Anterior cingulate cortex (tissue), 58 donors: ENCODE measurements at regions not wholly inside any gene's neighbourhood (a gene's known extent, or its start where the extent isn't known, plus 50 kb on each side); places are given as distances from the start of the nearest gene placed in this dataset.

Experiments used
- DNase-seq, 58 donors: peaks; one replicate each; lab custom pipeline; 2025; lab: John Stamatoyannopoulos, UW

DNA sequence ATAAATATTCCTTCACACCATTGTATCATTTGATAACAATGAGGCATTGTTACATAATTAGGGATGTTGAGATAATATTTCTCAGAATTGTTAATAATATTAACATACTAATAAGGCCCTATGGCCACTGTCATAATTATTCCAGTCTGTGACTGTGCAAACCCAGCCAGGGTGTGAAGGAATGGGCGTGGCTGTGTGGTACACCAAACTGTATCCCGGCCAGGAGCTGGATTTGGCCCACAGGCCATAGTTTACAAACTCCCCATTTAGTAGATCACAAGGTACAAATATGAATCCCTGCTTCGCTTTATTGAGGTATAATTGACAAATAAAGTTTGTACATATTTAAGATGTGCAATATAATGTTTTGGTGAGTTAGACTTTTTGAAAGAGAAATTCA, 894.7 kb downstream of the C6orf118 start:
- no peak for DNase-seq

DNA sequence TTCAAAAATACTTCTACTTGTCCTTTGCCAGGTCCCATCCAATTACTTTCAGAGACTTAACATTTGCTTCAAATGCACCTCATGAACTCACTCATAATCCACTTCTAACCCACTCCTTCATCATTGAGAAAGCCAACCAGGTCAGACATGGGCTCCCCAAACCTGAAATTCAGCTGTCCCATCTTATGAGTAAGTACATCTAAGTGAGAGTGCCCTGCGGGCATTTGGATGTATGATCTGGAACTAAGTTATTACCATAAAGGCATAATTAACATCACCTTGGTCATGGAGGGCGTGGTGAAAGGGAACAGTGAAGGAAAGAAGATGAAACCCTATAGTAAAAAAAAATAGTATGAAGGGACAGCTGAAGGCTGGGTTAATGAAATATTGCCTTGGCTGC, 896.8 kb downstream of the C6orf118 start:
- no peak for DNase-seq

DNA sequence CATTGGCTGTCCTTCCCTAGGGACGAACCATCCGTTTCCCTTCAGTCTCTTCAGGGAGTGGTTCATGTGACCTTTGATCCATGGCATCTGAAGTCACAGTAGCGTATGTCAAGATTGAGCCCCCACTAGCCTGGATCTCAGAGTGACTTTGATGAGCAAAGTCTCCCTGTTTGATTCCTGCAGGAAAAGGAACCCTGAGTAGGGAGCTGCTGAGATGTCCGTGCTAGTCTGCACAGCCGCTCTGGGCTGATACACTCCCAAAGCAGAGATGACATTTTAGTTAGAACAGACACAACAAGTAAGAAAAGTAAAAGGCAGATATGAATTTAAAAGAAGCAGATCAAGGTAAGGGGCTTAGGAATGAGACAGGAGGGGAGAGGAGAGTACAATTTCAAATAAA, 899.4 kb downstream of the C6orf118 start:
- DNase-seq, result no peak

DNA sequence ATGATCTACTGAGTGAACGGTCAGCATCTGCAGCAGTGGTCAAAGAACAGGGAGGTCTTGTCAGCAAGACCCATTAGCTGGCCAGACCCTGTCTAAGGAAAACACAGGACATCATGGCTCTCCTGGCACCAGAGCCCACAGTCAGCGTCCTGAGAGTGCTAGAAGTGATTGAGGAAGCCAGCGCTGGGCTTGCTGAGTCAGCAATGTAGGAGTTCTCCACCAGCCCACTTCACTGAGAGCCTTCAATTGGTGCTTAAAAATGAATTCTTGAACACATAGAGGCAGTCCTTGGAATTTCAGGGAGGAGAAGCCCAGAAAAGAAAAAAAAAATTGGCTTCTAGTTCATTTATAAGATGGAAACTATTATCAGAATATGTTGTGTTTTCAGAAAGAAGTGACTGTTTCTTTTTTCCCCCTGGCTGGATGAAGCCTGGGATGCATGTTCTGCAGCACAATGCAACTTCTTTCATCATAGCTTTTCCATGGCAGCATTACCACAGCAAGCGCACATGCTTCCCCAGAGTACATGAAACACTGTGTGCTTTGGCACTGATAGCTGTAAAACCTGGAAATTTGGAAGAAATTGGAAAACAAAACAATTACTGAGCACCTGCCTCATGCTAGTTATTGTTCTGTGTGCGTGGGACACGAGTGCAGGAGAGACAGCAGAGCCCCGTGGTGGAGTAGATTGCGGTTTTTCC, 899.9 kb downstream of the C6orf118 start:
- no peak for DNase-seq

DNA sequence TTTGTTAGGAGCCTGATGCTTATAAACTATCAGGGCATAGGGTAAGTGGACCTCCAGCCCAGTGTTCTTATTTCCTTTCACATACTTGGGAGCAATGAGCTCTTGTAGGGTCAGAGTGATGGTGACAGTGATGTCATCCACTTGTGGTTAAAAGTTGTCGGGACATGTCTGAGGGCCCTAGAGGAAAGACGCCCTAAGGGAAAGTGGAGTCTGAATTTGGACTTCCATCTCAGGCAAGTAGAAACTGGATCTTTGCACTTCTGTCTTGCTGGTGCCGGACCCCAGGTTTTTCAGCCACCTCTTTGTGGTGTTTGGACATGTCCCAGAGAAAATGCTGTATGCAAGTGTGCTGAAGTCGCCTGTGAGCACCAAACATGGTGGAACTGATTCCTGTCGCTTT, 900.5 kb downstream of the C6orf118 start:
- DNase-seq, result no peak

DNA sequence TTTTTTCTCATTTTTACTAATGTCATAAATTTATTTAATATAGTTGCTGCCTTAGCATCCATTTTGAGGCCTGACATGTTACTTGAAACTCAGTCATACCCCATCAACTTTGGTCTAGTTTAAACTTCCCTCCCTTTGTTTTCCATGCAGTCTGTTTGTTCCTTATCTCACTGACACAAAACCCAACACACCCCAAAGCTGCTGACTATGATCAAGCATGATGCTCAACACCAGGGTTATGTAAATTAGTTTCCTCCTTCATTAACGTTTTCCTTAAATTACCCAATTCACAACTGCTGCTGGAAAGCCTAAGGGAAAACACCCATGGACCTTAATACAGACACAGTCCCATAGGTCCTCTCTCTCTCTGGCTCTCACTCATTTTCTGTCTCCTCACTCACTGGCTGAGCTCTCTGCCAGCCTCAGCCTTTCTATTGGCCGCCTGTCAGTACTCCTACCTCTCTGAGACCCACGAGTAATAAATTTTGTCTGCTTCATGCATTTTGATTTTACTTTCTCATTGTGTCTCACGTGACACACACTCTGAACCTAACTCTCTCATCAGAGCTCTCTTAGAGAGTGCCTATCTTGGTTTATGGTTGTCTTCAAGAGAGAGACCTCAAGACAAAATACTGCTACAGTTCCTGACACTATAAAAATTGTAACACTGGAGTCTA, 904.5 kb downstream of the C6orf118 start:
- no peak for DNase-seq

DNA sequence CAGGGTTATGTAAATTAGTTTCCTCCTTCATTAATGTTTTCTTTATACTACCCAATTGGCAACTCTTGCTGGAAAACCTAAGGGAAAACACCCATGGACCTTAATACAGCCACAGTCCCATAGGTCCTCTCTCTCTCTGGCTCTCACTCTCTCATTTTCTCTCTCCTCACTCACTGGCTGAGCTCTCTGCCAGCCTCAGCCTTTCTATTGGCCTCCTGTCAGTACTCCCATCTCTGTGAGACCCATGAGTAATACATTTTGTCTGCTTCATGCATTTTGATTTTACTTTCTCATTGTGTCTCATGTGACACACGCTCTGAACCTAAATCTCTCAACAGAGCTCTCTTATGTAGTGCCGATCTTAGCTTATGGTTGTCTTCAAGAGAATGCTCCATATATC, 907.5 kb downstream of the C6orf118 start:
- peak in 2 of 58 donors; percentile 11 to 16 for DNase-seq

DNA sequence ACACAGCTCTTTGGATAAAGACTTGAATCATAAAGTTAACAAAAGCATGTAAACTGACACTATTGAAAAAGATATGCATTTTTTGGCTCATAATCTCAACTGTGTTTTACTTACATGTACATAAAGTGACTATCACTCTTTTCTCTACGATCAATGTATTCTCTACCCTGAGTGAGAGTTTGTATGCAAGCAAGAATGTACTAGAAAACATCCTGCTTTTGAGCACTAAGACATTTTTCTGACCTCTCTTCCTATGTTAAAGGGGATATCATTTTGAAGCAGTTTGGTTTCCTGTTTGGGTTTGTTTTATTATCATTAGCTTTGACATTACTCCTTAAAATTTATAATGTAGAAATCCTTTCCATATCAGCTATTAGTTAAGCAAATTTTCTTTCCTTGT, 910.8 kb downstream of the C6orf118 start:
- DNase-seq, result no peak

DNA sequence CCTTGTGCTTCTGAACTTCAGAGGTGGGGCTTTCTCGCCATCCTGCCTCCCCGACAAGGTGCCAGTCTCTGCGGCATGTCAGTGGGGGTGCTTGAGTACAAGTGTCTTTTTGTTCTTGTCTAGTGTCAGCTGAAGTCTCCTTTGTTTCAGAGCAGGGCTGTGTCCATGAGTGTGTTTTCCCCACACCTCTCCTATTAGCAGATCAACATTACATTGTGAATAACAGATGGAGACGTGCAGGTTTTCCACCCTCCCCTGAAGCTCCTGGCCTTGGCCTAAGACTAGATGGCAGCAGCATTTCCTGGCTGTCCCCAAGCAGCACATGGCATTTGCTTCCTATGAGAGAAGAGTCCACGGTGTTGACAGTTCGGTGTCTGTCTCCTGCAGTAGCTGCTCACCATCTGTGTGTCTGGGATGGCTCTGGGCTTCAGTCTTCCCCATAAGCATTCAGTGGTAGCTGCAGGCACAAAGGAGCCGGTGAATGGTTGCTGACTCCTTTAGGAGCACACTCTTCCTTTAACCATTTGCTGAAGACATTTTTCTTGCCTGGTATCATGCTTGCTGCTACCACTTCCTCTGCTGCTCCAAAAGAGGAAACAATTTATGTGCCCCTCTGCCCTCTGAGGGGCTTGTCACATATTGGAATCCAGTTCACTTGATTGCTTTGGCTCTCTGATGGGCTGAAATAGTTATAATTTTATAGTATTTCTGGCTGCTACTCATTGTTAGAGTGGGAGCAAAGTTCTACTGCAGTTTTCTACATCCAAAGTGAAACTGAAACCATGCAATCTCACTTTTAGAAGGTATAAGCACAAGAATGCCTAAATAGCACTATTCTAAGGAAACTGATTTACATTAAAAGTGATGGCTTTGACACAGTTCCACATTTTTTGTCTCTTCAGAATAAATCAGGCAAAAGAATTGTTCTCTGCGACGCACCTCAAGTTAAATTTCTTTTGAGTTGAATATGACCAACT, 913.0 kb downstream of the C6orf118 start:
- DNase-seq, result peak in 39 of 58 donors; percentile 7 to 88 (median 44)

DNA sequence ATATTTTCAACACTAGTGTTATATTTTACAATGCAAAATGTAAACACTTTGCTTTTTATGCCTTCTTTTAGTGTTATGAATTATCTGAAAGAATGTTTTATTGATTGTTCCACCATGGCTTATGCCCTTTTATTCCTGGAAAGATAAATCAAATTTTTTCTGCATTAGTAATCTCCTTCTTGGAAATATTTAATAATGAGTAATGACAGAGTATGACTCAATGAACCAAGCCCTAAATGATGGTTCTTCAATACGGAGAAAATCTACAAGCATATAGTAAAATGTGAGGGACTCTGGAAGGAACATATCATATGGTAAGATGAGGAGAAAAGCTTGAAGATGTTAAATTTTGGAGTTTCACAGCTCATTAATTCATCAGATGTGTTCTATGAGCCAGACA, 929.6 kb downstream of the C6orf118 start:
- DNase-seq, result no peak

DNA sequence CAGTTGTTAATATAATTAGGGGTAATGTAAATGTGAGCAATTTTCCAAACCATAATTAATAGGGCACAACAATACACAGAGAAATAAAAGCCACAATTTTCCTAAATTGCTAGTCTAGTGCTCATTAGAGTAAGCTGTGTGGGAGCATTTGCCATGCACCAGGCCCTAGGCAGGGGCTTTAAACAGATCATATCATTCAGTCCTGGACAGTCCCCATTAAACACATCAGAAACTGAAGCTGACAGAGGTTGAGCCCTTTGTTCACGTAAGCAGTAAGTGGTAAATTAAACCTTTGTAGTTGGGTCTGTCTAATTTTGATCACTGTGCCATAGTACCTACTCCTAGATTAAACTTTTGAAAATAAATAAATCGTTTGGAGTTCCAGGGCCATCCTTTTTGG, 931.1 kb downstream of the C6orf118 start:
- DNase-seq, result no peak

DNA sequence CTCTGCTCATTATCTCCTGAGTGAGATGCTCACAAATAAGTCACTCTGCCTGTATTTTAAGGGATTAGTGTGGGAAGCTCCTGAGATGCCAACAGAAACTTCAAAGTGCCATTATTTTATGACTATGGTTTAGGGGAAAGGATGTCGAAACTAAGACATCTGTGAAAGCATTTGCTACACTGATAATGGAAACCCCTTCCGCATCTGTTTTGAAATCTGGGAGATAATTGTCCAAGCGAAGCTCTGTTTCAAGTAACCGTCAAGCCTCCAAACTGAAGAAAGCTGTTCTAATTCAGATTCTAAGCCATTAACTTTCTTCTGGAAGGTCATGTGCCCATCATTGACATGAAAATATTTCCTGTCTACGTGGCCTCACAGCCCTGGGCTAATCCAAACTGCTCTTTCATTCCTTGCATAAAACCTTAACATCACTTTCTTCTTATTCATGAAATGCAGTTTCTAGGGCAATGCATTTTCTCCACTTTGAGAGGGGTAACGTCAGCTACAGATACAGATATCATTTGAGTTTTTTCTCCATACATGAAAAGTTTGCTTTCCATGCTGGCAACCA, 932.0 kb downstream of the C6orf118 start:
- DNase-seq, result no peak

DNA sequence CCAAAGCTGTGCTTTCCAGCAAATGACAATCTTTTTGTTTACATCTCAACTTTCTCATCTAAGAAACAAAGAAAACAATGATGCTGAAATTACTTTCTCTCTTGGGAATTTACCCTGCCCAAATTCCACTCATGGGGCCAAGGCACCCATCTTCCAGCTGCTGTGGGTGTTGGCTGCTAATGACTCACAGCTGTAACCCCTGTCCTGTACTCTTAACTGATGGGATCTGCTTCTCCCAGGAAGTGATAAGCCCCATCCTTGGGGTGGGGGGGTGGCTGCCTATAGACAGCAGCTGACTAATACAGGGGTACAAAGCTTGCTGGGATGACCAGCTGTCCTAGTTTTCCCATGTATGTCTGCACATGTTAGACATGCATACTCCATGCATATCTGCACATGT, 938.6 kb downstream of the C6orf118 start:
- DNase-seq, result no peak

DNA sequence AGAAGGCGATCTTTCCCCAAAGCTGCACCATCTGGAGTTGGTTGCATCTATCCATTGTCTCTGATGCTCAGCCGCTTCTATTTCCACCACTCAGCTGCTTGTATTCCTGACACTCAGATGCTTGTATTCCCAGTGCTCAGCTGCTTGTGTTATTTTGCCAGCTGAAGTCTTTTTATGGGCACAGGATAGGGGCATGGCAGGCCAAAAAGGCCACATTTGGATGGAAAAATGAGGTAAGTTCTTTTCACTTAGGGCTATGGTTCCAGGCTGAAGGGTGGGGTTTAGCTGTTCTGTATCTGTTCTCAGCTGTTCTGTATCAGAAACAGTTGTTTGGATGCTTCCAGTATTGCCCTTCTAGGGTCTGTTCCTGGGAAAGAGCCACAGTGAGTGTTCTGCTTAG, 944.9 kb downstream of the QKI start:
- no peak for DNase-seq

DNA sequence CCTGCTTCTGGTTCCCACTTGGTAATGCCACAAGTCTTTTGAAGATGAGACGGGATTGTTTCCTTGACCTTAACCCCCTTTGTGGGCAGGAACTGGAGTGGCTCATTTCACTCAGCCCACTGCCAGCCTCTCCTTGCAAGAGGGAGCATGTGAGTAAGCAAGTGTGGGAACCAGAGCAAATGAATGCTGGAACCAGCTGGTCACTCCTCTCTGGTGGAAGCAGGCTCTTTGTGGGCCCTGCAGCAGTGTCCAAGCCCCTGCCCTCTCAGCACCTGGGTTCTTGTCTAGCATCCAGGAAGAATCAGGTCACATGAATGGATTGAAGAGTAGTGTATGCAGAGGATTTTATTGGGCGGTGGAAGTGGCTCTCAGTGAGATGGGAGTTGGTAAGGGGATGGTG, 944.5 kb downstream of the QKI start:
- DNase-seq, result no peak

DNA sequence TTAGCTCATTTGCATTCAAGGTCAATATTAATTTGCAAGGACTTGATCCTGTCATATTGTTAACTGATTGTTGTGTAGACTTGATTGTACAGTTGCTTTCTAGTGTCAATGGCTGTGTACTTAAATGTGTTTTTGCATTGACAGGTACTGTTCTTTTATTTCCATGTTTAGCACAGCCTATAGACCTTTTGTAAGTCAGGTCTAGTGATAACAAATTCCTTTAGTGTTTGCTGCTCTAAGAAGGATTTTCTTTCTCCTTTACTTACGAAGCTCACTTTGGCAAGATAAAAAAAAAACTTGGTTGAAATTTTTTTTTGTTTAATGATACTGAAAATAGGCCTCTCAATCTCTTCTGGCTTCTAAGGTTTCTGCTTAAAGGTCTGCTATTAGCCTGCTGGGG, 942.3 kb downstream of the QKI start:
- DNase-seq, result no peak

DNA sequence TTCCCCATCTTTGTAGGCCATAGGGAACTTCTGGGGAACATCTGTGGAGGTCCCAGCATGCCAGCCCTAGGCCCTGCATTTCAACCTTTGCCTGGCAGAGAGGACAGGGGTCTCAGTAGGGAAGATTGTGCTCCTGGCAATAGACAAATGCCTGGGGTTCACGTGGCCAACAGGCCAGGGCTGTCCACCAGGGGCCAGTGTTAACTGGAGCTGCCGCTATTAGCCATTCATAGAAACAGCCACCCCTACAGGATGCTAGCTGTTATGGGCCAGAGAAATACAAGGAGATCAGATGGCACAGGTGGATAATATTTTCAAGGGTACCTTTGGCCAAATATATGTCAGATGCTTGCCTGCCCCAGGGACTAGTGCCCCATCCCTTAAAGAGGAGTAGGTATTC, 932.9 kb downstream of the QKI start:
- DNase-seq, result no peak

DNA sequence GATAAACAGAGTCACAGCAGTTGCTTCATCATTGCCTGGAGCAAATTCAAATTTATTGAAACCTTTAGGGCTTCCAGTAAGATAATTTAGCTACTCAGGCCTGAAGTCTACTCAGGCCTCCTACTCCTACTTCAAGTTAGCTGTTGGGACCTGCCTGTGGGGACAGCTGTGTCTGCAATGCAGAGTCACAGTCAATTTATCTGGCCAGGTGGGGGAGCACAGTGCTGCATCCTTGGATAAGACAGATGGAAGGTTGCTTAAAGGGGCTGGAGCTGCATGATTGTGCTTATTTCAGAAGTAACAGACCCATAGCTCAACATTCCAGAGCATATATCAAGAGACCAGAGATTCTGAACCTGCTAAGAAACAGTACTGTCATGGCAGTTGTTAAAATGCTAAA, 932.1 kb downstream of the QKI start:
- no peak for DNase-seq

DNA sequence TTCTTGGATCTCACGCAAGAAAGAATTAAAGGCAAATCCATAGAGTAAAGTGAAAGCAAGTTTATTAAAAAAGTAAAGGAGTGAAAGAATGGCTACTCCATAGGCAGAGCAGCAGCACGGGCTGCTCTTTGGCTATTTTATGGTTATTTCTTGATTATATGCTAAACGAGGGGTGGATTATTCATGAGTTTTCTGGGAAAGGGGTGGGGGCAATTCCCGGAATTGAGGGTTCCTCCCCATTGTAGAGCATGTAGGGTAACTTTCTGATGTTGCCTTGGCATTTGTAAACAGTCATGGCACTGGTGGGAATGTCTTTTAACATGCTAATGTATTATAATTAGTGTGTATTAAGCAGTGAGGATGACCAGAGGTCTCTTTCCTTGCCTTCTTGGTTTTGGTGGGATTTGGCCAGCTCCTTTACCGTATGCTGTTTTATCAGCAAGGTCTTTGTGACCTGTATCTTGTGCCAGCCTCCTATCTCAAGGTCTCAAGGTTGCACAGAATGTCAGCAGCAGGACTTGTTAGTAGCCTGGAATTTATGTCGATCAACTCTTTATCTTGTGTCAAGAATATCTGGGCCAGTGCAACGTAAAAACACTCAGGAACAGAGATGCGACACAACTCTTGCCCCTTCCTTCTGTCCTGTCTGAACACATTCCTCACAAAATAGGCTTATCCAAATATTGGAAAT, 931.4 kb downstream of the QKI start:
- DNase-seq, result peak in 5 of 58 donors; percentile 3 to 50 (median 12)

DNA sequence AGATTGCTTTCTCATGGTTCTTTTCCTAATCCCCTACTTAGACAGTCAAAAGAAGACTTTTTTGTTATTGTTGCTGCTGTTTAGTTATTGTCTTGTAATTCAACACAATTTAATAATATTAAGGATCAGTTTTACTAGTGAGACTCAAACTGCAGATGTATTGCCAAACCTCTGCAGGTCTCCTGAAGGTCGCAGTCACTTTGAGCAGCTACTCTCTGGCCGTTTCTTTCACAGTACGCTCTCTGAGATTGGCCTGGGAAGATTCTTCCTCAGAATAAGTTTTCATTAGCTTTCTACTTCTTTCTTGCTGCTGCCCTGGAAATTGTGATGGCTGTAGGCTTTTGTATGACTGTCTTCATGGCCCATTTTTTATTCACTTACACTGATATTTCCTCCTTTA, 930.8 kb downstream of the QKI start:
- no peak for DNase-seq
